ENCODE measurements at regions not wholly inside any gene's neighbourhood (a gene's known extent, or its start where the extent isn't known, plus 50 kb on each side); places are given as distances from the start of the nearest gene placed in this dataset.
A peak's percentile ranks its signal among the peaks of the same experiment; 100 is the strongest.

DNA sequence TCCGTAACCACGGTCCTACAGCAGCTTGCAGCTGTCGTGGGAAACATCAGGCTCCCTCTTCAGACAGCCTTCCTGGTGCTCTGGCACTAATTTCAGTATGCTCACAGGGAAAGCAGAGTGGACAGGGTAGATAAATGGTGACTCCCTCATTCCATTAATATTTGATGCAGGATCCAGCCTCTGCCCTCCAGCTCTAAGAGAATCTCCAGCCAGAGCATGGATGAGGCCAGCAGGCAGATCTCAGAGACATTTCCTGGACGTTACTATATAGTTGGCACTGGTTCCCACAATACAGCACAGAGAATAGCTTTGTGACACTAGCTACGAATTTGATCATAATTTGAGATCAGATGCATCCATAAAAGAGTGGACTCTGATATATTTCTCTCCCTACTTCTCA, 341.4 kb downstream of the LIG4 start:
- no peaks in the 10 kb centered on the region for H3K9me3 ChIP-seq
- TF ChIP-seq, protein P1, sequence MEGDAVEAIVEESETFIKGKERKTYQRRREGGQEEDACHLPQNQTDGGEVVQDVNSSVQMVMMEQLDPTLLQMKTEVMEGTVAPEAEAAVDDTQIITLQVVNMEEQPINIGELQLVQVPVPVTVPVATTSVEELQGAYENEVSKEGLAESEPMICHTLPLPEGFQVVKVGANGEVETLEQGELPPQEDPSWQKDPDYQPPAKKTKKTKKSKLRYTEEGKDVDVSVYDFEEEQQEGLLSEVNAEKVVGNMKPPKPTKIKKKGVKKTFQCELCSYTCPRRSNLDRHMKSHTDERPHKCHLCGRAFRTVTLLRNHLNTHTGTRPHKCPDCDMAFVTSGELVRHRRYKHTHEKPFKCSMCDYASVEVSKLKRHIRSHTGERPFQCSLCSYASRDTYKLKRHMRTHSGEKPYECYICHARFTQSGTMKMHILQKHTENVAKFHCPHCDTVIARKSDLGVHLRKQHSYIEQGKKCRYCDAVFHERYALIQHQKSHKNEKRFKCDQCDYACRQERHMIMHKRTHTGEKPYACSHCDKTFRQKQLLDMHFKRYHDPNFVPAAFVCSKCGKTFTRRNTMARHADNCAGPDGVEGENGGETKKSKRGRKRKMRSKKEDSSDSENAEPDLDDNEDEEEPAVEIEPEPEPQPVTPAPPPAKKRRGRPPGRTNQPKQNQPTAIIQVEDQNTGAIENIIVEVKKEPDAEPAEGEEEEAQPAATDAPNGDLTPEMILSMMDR (IDR thresholded peaks at IDR 0.05) = no peak
- TF ChIP-seq POLR2A (IDR thresholded peaks at IDR 0.05) = no peak
- intact Hi-C loops (cut with DNase I) = no loop called here
- H3K27me3 ChIP-seq = peaks cover 0 to 39% (median 6%) of the 10 kb centered on the region in 9 donors
- 48 to 61% (median 55%) methylated on average over 5 of the region's 5 CpGs for WGBS, 4 donors
- H3K27ac ChIP-seq = no peak overlapping the region
- DNase-seq (no peak), ATAC-seq (no peak)
- no peaks in the 10 kb centered on the region for H3K4me1 ChIP-seq
- no peak overlapping the region for H3K4me3 ChIP-seq
- no peaks in the 10 kb centered on the region for H3K36me3 ChIP-seq

DNA sequence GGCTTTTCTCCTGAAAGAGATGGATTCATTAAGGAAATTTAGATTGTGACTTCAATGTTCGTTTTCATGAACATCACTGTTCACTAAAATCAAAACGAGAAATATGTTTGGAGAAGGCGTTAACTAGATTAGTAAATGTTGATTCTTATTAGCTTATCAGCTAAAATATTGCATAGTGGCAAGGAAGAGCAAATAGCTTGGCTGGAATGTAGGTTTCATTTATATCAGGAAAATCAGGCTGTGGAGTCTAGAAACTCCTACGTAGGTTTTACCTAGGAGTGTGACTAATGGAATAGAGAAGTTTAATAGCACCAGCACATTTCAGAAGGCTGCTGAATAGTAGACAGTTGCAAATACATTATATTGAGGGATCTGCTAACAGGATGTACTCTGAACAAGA, 344.9 kb downstream of the LIG4 start:
- Histone ChIP-seq H3K4me1 (peaks cover 0 to 28% (median 6%) of the 10 kb centered on the region in 12 donors), H3K27ac (no peak overlapping the region), H3K4me3 (no peak overlapping the region), H3K27me3 (peaks cover 19 to 64% (median 29%) of the 10 kb centered on the region in 9 donors), H3K36me3 (no peaks in the 10 kb centered on the region), H3K9me3 (no peaks in the 10 kb centered on the region)
- ATAC-seq = no peak
- WGBS, 4 donors = 77 to 84% (median 79%) methylated on average over 4 of the region's 4 CpGs
- DNase-seq = no peak
- no peak for TF ChIP-seq POLR2A (IDR thresholded peaks at IDR 0.05)
- TF ChIP-seq, protein P1 (IDR thresholded peaks at IDR 0.05) = no peak
- intact Hi-C loops (cut with DNase I) = no loop called here

DNA sequence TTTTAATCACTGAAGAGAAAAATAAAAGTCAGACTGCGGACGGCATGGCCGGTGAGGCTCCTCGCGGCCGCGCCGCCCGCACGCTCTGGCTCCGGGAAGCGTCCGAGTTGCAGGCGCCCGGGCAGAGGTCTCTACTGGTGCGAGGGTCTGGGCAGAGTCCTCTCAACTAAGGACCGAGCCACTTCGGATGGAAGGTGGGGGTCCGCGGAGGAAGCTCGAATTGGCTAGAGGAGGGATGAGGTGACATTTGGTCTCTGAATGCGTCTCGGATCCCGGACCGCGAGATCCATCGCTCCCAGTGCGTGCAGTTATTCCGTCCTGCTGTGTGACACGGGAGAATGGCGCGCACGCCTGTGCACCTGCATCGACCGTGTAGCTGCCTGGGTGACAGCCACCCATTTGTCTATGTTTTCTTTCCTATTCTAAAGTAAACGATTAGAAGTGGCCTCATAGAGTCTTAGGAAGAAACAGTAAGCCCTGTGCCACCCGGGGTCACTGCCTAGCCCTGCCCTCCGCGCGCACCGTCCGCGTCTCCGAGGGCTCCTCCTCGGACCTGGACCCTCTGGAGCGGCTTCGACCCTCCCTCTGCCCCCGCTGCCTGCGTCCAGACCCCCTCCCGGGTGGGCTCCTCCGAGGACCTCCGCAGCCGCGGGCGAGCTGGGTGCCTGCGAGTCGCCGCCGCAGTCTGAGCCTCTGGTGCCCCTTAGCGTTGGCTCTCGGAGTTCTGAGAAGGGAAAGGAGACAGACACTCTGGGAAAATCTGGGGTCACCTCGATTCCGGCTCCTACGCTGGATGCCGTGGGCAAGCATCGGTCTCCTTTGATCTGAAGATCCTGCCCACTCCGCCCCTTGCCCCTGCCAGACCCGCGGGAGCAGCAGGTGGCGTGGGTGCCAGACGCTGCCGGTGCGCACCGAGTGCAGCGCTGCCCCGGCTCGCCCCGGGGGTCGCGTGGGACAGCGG, 347.4 kb downstream of the LIG4 start:
- H3K27me3 ChIP-seq = peaks cover 19 to 65% (median 34%) of the 10 kb centered on the region in 9 donors
- DNase-seq (peak in 1 of 5 donors; percentile 24), ATAC-seq (peak in 3 of 4 donors; percentile 45 to 54 (median 47))
- H3K4me3 ChIP-seq = peak overlapping the region in 11 of 12 donors; percentile 14 to 58 (median 41)
- WGBS, 4 donors = 0 to 1% (median 1%) methylated on average over 39 to 81 of the region's 81 CpGs
- intact Hi-C loops (cut with DNase I) = loop anchor here in 4 of 10 donors (5.0 to 10.0 kb wide), 2 partner anchors 653 to 656 kb away; no protein-coding TSS in a partner anchor
- H3K4me1 ChIP-seq = peaks cover 0 to 28% (median 6%) of the 10 kb centered on the region in 12 donors
- TF ChIP-seq POLR2A (IDR thresholded peaks at IDR 0.05) = no peak
- TF ChIP-seq, protein P1 (IDR thresholded peaks at IDR 0.05) = peak in 5 of 12 donors; percentile 14 to 43 (median 34)
- H3K9me3 ChIP-seq = no peaks in the 10 kb centered on the region
- H3K36me3 ChIP-seq = no peaks in the 10 kb centered on the region
- H3K27ac ChIP-seq = no peak overlapping the region
